ENCODE measurements at regions not wholly inside any gene's neighbourhood (a gene's known extent, or its start where the extent isn't known, plus 50 kb on each side); places are given as distances from the start of the nearest gene placed in this dataset.

DNA sequence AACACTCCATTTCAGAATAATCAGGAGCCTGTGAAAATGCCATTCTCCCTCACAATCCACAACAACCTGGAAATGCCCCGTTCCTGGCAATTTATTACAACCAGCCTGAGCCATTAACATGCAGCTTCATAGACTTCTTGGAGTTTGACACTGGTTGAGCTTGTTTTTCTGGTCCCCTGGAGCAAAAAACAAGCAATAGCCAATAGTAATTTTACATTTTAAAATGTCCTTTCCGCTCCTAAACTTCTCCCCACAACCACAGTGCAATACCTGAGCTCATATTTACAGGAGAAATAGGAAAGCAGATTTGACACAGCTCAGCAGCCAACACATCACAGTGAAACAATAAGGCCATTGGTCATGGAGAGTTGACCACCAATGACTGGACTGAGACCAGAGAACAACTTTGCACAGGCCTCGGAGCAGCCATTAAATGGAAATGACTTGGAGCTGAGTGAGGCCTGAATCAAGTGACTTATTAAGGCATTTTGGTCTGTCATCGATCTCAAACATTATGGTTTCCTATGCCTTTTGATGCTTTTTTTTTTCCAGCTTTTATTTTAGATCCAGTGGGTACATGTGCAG, 73.0 kb downstream of the ENC1 start:
- no peaks in the 10 kb centered on the region for H3K79me2 ChIP-seq (ENCODE audit: insufficient read depth, low read length)
- no peak for DNase-seq
- no peak for ATAC-seq (ENCODE audit: insufficient read depth, low read depth)
- H3K4me1 ChIP-seq (ENCODE audit: insufficient read depth, low read length): no peaks in the 10 kb centered on the region
- H4K20me1 ChIP-seq (ENCODE audit: insufficient read depth, low read length): no peaks in the 10 kb centered on the region
- no peaks in the 10 kb centered on the region for H3K27me3 ChIP-seq (ENCODE audit: insufficient read depth, low read length, poor library complexity)
- H3K9me3 ChIP-seq (ENCODE audit: insufficient read depth, low read length, severe bottlenecking): no peaks in the 10 kb centered on the region
- TF ChIP-seq EZH2 (IDR thresholded peaks at IDR 0.05; ENCODE audit: borderline replicate concordance, low read depth, low read length, severe bottlenecking): no peak
- TF ChIP-seq, protein P1, sequence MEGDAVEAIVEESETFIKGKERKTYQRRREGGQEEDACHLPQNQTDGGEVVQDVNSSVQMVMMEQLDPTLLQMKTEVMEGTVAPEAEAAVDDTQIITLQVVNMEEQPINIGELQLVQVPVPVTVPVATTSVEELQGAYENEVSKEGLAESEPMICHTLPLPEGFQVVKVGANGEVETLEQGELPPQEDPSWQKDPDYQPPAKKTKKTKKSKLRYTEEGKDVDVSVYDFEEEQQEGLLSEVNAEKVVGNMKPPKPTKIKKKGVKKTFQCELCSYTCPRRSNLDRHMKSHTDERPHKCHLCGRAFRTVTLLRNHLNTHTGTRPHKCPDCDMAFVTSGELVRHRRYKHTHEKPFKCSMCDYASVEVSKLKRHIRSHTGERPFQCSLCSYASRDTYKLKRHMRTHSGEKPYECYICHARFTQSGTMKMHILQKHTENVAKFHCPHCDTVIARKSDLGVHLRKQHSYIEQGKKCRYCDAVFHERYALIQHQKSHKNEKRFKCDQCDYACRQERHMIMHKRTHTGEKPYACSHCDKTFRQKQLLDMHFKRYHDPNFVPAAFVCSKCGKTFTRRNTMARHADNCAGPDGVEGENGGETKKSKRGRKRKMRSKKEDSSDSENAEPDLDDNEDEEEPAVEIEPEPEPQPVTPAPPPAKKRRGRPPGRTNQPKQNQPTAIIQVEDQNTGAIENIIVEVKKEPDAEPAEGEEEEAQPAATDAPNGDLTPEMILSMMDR (IDR thresholded peaks at IDR 0.05; ENCODE audit: borderline replicate concordance, extremely low read depth, low read length, poor library complexity, severe bottlenecking): no peak
- H2AFZ ChIP-seq (ENCODE audit: low read depth, low read length): no peak overlapping the region
- H3K4me2 ChIP-seq (ENCODE audit: insufficient read depth, low read length): no peak overlapping the region
- no peak overlapping the region for H3K27ac ChIP-seq (ENCODE audit: low read length)
- no peaks in the 10 kb centered on the region for H3K36me3 ChIP-seq (ENCODE audit: insufficient read depth, low read length)
- H3K4me3 ChIP-seq (ENCODE audit: low read depth in 1 of 2, low read length in 2 of 2): no peak overlapping the region
- no peak overlapping the region for H3K9ac ChIP-seq (ENCODE audit: low read depth, low read length)

DNA sequence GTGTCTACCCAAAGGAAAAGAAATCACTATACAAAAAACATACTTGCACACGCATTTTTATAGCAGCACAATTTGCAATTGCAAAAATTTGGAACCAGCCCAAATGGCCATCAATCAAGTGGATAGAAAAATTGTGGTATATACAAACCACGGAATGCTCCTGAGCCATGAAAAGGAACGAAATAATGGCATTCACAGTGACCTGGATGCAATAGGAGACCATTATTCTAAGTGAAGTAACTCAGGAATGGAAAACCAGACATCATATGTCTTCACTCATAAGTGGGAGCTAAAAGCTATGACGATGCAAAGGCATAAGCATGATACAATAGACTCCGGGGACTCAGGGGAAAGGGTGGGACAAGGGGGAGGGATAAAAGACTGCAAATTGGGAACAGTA, 78.4 kb downstream of the ENC1 start:
- H3K27me3 ChIP-seq (ENCODE audit: insufficient read depth, low read length, poor library complexity): peaks cover 5% of the 10 kb centered on the region
- H3K4me3 ChIP-seq (ENCODE audit: low read depth in 1 of 2, low read length in 2 of 2): no peak overlapping the region
- ATAC-seq (ENCODE audit: insufficient read depth, low read depth) (no peak), DNase-seq (no peak)
- H3K4me1 ChIP-seq (ENCODE audit: insufficient read depth, low read length): no peaks in the 10 kb centered on the region
- no peak overlapping the region for H2AFZ ChIP-seq (ENCODE audit: low read depth, low read length)
- H3K4me2 ChIP-seq (ENCODE audit: insufficient read depth, low read length): no peak overlapping the region
- no peaks in the 10 kb centered on the region for H3K9me3 ChIP-seq (ENCODE audit: insufficient read depth, low read length, severe bottlenecking)
- no peak for TF ChIP-seq EZH2 (IDR thresholded peaks at IDR 0.05; ENCODE audit: borderline replicate concordance, low read depth, low read length, severe bottlenecking)
- TF ChIP-seq, protein P1 (IDR thresholded peaks at IDR 0.05; ENCODE audit: borderline replicate concordance, extremely low read depth, low read length, poor library complexity, severe bottlenecking): no peak
- H4K20me1 ChIP-seq (ENCODE audit: insufficient read depth, low read length): no peaks in the 10 kb centered on the region
- H3K79me2 ChIP-seq (ENCODE audit: insufficient read depth, low read length): no peaks in the 10 kb centered on the region
- H3K36me3 ChIP-seq (ENCODE audit: insufficient read depth, low read length): no peaks in the 10 kb centered on the region
- H3K27ac ChIP-seq (ENCODE audit: low read length): no peak overlapping the region
- H3K9ac ChIP-seq (ENCODE audit: low read depth, low read length): no peak overlapping the region

DNA sequence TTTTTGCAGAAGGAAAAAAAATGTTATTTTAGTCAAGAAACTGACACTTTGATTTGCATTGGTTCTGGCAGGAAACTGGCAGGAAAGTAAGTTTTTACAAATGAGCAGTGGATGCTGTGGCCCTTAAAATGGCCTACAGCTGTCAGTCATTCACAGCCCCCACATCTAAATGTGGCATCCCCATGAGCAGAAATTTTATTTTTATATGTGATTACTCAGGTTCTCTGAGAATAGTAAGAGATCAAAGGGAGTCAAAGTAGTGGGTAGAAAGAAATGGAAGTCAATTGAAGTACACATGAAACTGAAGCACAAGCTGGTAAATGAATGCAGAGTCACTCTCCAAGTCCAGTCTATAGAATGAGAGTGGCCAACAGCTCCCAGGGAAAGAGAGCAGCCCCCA, 80.3 kb downstream of the ENC1 start:
- H3K4me3 ChIP-seq (ENCODE audit: low read depth in 1 of 2, low read length in 2 of 2): no peak overlapping the region
- no peaks in the 10 kb centered on the region for H3K79me2 ChIP-seq (ENCODE audit: insufficient read depth, low read length)
- H3K4me2 ChIP-seq (ENCODE audit: insufficient read depth, low read length): no peak overlapping the region
- H3K27ac ChIP-seq (ENCODE audit: low read length): no peak overlapping the region
- ATAC-seq (ENCODE audit: insufficient read depth, low read depth) (no peak), DNase-seq (no peak)
- no peaks in the 10 kb centered on the region for H4K20me1 ChIP-seq (ENCODE audit: insufficient read depth, low read length)
- H3K9me3 ChIP-seq (ENCODE audit: insufficient read depth, low read length, severe bottlenecking): no peaks in the 10 kb centered on the region
- no peaks in the 10 kb centered on the region for H3K4me1 ChIP-seq (ENCODE audit: insufficient read depth, low read length)
- no peak overlapping the region for H2AFZ ChIP-seq (ENCODE audit: low read depth, low read length)
- no peak overlapping the region for H3K9ac ChIP-seq (ENCODE audit: low read depth, low read length)
- no peaks in the 10 kb centered on the region for H3K36me3 ChIP-seq (ENCODE audit: insufficient read depth, low read length)
- TF ChIP-seq EZH2 (IDR thresholded peaks at IDR 0.05; ENCODE audit: borderline replicate concordance, low read depth, low read length, severe bottlenecking): no peak
- TF ChIP-seq, protein P1 (IDR thresholded peaks at IDR 0.05; ENCODE audit: borderline replicate concordance, extremely low read depth, low read length, poor library complexity, severe bottlenecking): no peak
- H3K27me3 ChIP-seq (ENCODE audit: insufficient read depth, low read length, poor library complexity): peaks cover 5% of the 10 kb centered on the region
